HG03135 (cell line): ENCODE measurements at regions not wholly inside any gene's neighbourhood (a gene's known extent, or its start where the extent isn't known, plus 50 kb on each side); places are given as distances from the start of the nearest gene placed in this dataset.
"Not testable (repeated sequence)": the region's sequence is repeated elsewhere in the genome, so short reads cannot be mapped to it uniquely, and the experiment has no call there.

Experiments used
- ATAC-seq: cut with Tn5 transposase; IDR thresholded peaks from one replicate; pipeline ENCODE4 v1.9.1; 2021; ENCODE audit warnings: mild to moderate bottlenecking, moderate library complexity; ENCODE audit not compliant: unreplicated experiment

- no peak for ATAC-seq
Observed at GRCh38 chr2:16209799-16210198, 269.4 kb downstream of the MYCN start.

GRCh38 chr2:16208921-16209320, 268.6 kb downstream of the MYCN start:
- no peak for ATAC-seq

- ATAC-seq = no peak
Observed at GRCh38 chr2:16208241-16208797, 268.0 kb downstream of the MYCN start.

DNA sequence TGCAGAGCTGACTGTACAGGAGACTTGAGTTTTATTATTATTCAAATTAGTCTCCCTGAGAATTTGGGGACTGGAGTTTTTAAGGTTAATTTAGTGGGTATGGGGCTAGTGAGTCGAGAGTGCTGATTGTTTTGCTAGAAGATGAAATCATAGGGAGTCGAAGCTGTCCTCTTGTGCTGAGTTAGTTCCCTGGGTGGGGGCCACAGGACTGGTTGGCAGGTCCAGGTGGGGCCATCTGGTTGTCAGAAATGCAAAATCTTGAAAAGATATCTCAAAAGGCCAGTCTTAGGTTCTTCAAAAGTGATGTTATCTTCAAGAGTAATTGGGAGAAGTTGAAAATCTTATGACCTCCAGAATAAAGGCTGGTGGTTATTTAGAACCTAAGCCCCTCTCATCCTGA, 267.3 kb downstream of the MYCN start:
- ATAC-seq = no peak

DNA sequence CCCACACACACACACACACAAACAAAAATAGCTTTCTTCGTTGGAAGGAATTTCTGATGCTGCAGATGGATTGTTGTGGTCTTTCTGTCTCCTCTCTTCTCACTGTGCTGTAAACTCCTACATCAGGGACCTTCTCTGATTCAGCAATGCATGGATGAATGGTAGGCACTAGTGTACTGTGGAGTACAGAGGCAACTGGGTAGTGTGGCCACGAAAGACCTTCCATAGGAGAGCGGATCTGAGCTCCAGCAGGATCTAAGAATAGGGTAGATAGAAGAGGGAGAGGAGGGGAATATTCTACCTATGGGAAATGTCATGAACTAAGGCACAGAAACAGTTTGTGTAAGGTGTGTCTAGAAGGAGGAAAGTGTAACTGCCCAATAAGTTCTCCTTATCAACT, 266.8 kb downstream of the MYCN start:
- ATAC-seq = no peak

DNA sequence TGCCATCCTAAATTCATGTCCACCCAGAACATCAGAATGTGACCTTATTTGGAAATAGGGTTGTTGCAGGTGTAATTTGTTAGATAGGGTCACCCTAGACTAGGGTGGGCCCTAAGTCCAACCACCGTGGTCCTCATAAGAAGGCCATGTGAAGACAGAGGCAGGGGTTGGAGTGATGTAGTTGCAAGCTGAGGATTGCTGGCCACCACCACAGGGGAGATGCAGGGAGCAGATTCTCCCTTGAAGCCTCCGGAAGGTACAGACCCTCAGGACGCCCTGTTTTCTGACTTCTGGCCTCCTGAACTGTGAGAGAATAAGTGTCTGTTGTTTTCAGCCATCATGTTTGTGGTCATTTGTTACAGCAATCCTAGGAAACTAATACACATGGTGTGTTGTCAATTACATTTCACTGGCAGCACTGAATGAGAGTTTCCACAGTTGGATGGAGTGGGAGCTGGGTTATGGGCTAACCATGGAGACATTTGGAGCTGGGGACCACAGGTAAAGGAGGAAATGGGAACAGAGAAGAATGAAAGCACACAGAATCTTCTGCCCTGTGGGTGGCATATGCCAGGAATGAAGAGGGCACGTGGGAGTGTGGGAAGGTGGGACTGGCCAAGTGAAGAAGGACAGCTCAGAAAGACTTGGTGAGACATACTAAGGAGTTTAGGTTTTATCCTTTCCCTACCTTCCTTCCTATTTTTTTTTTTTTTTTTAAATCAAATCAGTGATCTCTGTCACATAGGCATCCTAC, 266.0 kb downstream of the MYCN start:
- no peak for ATAC-seq

- no peak for ATAC-seq
Observed at GRCh38 chr2:16205631-16206030, 265.3 kb downstream of the MYCN start.

- no peak for ATAC-seq
Observed at GRCh38 chr2:16204886-16205620, 264.7 kb downstream of the MYCN start.

GRCh38 chr2:16204251-16204650, 263.9 kb downstream of the MYCN start:
- no peak for ATAC-seq

- ATAC-seq = no peak
Observed at GRCh38 chr2:16203691-16204090, 263.3 kb downstream of the MYCN start.

DNA sequence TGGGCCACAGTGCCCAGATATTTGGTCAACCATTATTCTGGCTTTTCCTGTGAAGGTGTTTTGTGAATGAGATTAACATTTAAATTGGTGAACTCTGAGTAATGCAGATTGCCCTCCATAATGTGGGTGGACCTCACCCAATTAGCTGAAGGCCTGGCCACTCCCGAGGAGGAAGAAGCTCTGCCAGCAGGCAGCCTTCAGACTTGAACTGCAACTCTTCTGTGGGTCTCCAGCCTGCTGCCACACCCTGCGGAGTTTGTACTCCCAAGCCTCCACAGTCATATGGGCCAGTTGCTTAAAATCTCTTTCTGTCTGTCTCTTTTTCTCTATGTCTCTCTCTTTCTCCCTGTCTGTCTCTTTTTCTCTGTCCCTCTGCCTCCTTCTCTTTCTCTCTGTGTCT, 262.7 kb downstream of the MYCN start:
- ATAC-seq = no peak

DNA sequence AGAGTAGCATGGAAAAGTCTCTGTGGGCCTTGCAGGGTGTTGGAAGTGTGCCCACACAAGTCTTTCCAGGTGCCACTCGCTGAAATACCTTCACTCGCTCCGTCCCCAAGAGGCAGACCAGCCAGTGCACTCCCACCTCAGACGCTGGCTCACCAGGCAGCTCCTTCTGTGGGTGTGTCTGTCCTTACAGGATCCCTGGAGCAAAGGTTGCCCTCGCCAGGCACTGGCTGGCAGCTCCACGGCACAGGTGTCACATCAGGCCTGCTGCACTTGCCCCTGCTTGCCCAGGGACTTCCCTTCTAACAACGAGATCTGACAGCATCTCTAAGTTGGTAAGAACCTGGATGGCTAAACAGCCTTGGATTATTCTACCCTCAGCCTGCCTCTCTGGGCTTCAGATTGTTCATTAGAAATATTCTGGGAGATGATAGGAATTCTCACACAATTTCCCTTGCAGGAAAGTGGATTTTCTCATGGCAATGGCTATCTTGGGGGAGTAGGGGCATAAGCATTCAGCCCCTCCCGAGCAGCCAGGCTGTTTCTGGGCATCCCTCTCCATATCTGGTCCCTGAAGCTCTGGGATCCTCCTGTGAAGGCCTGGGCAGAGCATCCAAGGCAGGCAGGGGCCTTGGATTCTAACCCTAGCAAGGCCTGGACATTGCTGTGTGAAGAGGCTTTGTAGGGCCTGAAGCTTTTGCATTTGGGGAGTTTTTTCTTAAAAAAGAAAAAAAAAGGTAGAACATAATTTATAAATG, 262.1 kb downstream of the MYCN start:
- no peak for ATAC-seq

DNA sequence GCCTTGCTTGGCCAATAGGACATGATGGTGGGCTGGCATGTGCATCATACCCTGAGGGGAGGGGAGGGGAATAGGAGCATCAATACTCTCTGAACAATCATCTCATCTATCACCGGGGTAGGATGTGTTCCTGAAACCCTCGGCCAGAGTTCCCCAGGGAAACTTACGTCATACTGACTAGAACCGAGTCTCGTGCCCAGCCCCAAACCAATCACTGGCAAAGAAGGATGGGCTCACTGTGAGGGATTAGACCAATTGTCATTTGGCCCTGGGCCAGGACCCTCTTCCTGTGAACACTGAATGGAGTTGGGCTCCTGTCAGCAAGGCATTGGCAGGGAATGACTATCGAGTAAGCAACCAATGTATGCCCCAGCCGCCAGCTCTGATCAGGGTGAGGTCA, 261.5 kb downstream of the MYCN start:
- no peak for ATAC-seq

DNA sequence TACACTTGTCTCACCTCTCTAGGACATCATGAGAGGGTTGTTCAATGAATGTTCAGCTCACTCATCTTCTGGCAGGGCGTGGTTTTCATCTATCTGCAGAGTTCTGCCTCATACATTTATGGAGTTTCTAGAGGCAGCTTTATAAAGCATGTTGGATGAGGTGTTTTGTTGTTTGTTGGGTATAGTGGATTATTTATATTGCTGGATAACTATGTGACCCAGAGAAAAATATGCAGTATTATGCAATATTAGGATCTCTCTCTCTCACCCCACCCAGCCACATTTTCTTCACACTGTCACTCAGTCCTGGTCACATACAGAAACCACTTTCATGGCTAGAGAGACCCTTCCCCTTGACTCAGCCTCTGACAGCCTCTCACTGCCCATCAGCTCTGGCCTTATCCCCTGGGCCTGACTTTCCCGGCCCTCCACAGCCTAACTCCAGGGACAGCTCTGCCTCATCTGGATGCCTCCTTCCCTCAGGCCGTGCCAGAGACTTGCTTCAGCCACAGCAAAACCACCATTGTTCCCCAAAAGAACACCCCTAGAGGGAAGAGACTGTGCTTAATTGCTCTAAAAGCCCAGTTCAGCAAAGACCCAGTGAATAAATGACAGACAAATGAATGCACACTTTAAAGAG, 260.3 kb downstream of the MYCN start:
- no peak for ATAC-seq

GRCh38 chr2:16199882-16200553, 259.7 kb downstream of the MYCN start:
- ATAC-seq = no peak

DNA sequence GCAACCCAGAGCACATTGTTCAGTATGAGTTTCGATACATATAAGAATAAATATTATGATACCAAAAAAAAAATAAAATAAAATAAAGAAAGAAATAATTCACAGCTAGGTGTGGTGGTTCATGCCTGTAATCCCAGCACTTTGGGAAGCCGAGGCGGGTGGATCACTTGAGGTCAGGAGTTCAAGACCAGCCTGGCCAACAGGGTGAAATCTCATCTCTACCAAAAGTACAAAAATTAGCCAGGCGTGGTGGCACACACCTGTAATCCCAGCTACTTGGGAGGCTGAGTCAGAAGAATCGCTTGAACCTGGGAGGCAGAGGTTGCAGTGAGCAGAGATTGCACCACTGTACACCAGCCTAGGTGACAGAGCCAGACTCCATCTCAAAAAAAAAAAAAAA, 258.9 kb downstream of the MYCN start:
- ATAC-seq = not testable (repeated sequence)

GRCh38 chr2:16198166-16198912, 258.0 kb downstream of the MYCN start:
- ATAC-seq = no peak

DNA sequence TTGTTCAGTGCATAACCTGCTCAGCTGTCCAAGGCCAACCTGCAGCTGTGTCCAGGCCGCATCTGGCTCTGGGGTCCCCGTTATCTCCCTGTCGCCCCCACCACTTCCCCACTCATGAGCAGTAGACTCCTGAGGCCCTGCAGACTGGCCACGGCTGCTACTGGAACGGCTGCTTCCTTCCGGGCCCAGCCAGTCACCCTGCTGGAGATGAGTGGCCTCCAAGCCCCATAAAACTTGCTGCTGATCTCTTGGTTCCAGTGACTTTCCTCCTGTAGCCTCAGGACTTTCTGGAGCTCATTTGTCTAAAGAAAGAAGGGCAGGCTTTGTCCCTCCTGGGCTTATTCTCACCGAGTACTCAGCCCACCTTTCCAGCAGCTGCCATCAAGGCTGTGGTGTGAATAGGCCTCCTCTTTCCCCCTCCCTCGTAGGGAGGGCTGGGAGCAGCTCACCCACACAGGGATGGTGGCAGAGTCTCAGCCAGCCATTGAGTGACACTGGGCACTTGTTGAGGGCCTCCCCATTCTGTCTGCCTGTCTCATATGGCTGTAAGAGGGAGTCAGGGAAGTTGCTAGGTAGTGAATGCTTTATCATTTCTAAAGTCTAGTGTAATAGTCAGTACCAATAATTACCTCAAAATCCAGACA, 257.3 kb downstream of the MYCN start:
- no peak for ATAC-seq
